C4-2B (cell line): ENCODE measurements at regions not wholly inside any gene's neighbourhood (a gene's known extent, or its start where the extent isn't known, plus 50 kb on each side); places are given as distances from the start of the nearest gene placed in this dataset.

Experiments used
- H3K27ac ChIP-seq: fragments of 450-650 bp; 2 replicates; pipeline ENCODE4 v1.5.1; 2017
- ZFX ChIP-seq: fragments of 450-650 bp; IDR thresholded peaks from 2 replicates; pipeline ENCODE4 v1.6.1; 2017
- TF ChIP-seq, protein P1 (sequence below): fragments of 450-650 bp; conservative IDR thresholded peaks from 2 replicates; pipeline ENCODE4 v1.5.1; 2017; ENCODE audit warnings: mild to moderate bottlenecking

DNA sequence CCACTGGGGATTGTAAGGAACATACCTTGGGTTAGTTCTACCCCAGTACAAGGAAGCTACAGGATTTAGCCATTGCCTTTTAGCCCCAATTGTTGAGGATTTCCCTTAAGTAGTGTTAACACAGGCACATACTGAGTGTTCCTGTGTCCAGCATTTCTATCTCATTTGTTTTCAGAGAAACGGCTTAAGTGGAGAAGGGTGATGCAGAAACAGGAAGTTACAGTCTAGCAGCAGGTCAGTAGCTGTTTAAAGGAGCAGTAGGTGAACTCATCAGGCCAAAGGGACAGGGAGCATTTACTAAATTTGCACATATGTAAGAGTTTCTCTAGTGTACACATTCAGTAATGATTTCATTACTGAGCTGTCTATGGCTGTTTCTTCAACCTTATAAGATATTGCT is 644.2 kb upstream of the GJE1 start:
- no peak overlapping the region for H3K27ac ChIP-seq
- TF ChIP-seq ZFX = no peak
- TF ChIP-seq, protein P1, sequence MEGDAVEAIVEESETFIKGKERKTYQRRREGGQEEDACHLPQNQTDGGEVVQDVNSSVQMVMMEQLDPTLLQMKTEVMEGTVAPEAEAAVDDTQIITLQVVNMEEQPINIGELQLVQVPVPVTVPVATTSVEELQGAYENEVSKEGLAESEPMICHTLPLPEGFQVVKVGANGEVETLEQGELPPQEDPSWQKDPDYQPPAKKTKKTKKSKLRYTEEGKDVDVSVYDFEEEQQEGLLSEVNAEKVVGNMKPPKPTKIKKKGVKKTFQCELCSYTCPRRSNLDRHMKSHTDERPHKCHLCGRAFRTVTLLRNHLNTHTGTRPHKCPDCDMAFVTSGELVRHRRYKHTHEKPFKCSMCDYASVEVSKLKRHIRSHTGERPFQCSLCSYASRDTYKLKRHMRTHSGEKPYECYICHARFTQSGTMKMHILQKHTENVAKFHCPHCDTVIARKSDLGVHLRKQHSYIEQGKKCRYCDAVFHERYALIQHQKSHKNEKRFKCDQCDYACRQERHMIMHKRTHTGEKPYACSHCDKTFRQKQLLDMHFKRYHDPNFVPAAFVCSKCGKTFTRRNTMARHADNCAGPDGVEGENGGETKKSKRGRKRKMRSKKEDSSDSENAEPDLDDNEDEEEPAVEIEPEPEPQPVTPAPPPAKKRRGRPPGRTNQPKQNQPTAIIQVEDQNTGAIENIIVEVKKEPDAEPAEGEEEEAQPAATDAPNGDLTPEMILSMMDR = no peak

DNA sequence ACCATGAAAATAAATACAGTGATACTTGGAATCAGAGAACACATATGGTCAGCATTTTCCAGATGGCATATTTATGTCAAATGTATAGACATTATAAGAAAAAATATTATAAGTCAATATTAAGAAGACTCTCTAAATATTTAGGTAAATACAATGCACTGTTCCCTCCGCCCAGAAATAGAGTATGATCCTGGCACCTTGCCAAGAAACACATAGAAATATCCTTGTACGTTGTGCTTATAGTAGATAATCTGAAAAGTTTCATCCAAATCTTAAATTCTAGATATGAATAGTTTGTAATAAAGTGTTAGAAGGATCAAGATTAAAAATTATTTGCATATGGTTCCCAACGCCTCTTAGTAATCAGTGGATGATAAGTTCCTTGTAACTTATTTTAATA is 645.8 kb upstream of the GJE1 start:
- H3K27ac ChIP-seq = no peak overlapping the region
- no peak for TF ChIP-seq ZFX
- TF ChIP-seq, protein P1 = no peak

DNA sequence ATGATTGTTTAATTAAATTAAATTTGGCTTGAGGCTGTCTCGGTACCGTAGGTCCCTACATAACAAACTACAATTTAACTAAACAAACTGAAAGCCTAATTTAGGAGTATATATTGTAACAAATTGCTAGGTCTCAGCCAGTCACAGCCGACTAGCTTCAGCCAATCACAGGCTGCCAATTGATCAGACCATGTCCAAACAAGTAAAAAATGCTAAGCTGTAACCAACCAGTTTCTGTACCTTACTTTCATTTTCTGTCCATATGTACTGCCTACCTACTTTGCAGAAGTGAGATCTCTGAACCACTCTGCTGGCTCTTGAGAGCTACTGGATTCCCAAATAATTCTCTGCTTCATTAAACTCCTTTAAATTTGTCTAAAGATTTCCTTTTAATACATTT is 648.0 kb upstream of the GJE1 start:
- no peak for TF ChIP-seq ZFX
- TF ChIP-seq, protein P1 = no peak
- H3K27ac ChIP-seq = no peak overlapping the region

DNA sequence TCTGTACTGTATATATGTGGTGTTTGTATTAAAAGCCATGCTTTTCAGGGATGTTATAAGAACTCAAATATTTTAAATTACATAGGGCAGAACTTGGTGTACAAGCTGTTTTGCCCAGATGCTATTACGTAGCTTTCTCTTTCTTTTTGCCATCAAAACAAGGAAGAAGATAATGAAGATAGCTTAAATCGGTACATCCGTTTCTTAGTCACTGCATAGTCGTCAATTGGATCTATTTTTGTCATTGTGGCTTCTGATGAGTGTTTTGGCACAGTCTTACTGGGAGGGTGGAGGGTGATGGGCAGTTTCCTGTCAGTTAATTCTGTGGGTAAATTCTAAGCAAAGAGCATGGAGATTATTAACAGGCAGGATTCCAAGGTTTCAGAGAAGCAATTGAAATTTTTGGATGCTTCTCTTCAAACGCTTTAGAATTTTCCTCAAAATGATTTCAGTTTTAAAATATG is 649.1 kb upstream of the GJE1 start:
- TF ChIP-seq, protein P1 = no peak
- TF ChIP-seq ZFX = no peak
- H3K27ac ChIP-seq = no peak overlapping the region

DNA sequence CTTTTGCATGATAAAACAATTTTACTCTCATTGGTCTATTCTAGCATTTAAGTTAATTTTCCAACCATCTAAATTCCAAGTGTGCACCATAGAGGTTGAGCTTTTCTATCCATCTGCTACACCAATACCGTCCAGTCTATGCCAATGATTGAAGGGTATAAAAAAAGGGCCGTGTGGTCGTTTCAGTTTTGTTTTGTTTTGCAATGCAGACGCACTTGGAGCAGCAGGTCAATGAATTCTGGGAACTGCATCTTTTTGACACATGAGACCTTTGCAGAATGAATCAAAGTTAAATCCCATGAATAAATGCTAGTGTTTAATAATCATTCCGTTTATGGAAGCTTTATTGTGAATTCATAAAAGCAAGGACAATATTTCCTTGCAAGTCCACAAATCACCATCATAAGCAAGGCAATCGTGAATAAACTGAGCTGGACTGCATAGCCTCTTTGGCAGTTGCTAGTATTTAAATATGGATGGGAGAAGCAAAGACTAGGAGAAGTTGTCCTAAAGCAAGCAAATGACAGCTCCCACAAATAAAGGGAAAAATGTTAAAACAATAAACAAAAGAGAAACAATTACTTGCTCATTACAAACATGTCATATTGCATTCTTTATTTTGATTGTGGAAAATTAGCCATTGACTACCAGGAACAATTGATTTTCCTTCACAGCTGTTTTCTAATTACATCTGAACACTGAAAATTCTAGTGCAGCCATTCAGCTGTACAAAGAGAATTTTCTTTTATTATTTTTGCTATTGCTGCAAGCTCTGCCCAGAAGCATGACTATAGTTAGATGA is 649.7 kb upstream of the GJE1 start:
- no peak overlapping the region for H3K27ac ChIP-seq
- TF ChIP-seq, protein P1 = no peak
- no peak for TF ChIP-seq ZFX

DNA sequence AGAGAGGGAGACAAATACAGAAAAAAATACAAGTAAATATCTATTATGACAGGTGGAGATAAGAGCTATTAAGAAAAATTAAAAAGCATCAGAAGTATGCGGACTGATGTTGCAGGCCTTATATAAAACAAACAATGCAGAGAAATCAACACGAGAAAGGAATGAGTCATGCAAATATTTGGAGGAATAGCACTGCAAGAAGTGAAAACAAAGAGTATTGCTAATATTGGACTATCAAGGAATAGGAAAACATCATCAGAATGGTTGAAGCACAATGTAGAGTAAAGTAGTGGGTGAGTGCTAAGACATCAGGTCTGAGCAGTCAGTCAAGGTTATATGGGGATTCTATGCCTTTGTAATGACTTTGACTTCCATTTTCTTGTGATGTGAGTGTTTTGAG is 657.5 kb upstream of the GJE1 start:
- TF ChIP-seq, protein P1 = no peak
- TF ChIP-seq ZFX = no peak

DNA sequence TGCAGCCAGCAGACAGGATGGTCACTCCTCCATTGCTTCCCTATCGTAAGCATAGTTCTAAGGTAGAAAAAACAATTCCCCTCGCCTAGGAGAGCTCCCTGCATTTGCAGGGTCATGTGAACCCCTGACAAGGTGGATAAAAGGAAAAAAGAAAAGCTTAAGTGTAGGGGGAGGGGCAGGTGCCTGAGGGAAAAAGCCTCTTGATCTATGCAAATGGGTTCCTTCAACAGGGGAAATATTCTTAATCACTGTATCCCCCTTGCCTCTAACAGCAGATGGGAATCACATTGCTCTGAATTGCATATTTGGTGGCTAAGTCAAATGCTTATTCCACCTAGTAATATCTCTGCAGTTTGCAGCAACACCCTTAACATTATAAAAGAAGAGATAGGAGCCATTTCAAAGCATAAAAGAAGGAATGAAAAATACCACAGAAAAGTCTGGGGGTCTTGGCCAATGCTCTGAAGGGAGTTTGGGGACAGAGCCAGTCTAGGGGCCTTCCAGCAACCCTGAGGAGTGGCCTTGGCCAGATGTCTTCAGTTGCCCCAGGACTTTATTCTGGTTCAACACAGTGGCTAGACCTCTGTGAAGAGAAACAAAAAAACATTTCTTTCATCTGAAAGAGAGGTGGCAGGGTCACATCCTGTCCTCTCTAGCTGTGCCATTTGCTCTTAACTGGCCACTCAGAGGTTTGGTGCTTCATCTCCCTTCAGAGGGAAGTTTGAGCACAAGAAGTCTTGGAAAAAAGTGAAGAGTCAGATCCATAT is 660.4 kb upstream of the GJE1 start:
- TF ChIP-seq, protein P1 = no peak
- TF ChIP-seq ZFX = no peak
- H3K27ac ChIP-seq = no peak overlapping the region

More for the DNA sequence above, 657.5 kb upstream of the GJE1 start:
- no peak overlapping the region for H3K27ac ChIP-seq
